Neural crest cell (in vitro differentiated cells): ENCODE measurements at regions not wholly inside any gene's neighbourhood (a gene's known extent, or its start where the extent isn't known, plus 50 kb on each side); places are given as distances from the start of the nearest gene placed in this dataset.

ENCODE experiments used
- DNase-seq: peaks from one replicate; pipeline ENCODE4 v3.0.0; 2021; ENCODE audit warnings: low read depth, mixed read lengths, low spot score
- H3K27ac Mint-ChIP-seq: one replicate; pipeline ENCODE4 v1.8.0; 2021; ENCODE audit warnings: mild to moderate bottlenecking, mixed read lengths; ENCODE audit not compliant: unreplicated experiment
- H3K27me3 Mint-ChIP-seq: 2 replicates; pipeline ENCODE4 v1.8.0; 2021; ENCODE audit warnings: low read depth, mild to moderate bottlenecking, mixed read lengths
- H3K36me3 Mint-ChIP-seq: 2 replicates; pipeline ENCODE4 v1.8.0; 2021; ENCODE audit warnings: low read depth, mild to moderate bottlenecking, mixed read lengths
- H3K4me1 Mint-ChIP-seq: 2 replicates; pipeline ENCODE4 v1.8.0; 2021; ENCODE audit warnings: mixed read lengths
- H3K4me3 Mint-ChIP-seq: one replicate; pipeline ENCODE4 v1.8.0; 2021; ENCODE audit warnings: mild to moderate bottlenecking, mixed read lengths
- H3K9me3 Mint-ChIP-seq: 2 replicates; pipeline ENCODE4 v1.8.0; 2021; ENCODE audit warnings: mixed read lengths
- TF ChIP-seq, protein P1 (sequence below): fragments of 200-600 bp; sonication (generic); conservative IDR thresholded peaks from 2 replicates; pipeline ENCODE4 v1.5.0; 2021; ENCODE audit warnings: antibody characterized with exemption, mild to moderate bottlenecking

DNA sequence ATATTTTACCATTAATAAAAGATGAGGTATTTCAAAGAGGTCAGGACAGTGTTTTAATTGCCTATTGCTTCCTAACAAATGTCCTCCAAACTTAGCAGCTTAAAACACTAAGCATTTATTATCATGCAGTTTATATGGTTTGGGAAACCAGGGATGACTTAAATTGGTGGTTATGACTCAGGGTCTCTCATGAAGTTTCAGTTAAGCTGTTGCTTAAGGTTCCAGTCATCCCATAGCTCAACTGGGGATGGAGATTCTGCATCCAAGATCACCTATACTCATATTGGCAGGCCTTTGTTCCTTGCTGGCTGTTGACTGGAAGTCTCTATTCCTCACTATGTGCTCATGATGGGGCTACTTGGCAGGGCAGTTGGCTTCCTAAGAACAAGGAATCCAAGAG, 1329.9 kb upstream of the GOT2 start:
- Mint-ChIP-seq H3K27me3 (peaks cover 7% of the 10 kb centered on the region), H3K9me3 (no peaks in the 10 kb centered on the region), H3K27ac (no peak overlapping the region), H3K4me1 (no peaks in the 10 kb centered on the region), H3K36me3 (no peaks in the 10 kb centered on the region), H3K4me3 (no peak overlapping the region)
- TF ChIP-seq, protein P1, sequence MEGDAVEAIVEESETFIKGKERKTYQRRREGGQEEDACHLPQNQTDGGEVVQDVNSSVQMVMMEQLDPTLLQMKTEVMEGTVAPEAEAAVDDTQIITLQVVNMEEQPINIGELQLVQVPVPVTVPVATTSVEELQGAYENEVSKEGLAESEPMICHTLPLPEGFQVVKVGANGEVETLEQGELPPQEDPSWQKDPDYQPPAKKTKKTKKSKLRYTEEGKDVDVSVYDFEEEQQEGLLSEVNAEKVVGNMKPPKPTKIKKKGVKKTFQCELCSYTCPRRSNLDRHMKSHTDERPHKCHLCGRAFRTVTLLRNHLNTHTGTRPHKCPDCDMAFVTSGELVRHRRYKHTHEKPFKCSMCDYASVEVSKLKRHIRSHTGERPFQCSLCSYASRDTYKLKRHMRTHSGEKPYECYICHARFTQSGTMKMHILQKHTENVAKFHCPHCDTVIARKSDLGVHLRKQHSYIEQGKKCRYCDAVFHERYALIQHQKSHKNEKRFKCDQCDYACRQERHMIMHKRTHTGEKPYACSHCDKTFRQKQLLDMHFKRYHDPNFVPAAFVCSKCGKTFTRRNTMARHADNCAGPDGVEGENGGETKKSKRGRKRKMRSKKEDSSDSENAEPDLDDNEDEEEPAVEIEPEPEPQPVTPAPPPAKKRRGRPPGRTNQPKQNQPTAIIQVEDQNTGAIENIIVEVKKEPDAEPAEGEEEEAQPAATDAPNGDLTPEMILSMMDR, result no peak
- no peak for DNase-seq

DNA sequence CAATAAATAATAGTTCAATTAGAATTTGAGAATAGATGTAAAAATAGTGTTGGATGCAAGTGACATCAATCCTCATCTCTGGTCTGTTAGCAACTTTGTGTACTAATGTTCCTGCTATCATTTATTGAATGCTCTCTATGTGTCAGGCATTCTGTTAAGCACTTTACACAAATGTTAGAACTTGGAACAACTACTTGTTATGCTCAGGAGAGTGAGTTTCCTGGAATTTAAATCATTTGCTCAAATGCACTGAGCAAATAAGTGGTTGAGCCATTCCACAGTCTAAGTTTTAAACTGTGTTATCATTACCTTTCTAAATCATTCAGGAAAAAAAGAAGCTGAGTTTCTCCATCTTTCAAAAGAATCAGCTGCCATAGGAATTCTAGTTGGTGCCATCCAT, 1327.3 kb upstream of the GOT2 start:
- Mint-ChIP-seq H3K9me3 (no peaks in the 10 kb centered on the region), H3K4me1 (no peaks in the 10 kb centered on the region), H3K27me3 (peaks cover 7% of the 10 kb centered on the region), H3K4me3 (no peak overlapping the region), H3K36me3 (no peaks in the 10 kb centered on the region), H3K27ac (no peak overlapping the region)
- TF ChIP-seq, protein P1, result no peak
- DNase-seq, result no peak

DNA sequence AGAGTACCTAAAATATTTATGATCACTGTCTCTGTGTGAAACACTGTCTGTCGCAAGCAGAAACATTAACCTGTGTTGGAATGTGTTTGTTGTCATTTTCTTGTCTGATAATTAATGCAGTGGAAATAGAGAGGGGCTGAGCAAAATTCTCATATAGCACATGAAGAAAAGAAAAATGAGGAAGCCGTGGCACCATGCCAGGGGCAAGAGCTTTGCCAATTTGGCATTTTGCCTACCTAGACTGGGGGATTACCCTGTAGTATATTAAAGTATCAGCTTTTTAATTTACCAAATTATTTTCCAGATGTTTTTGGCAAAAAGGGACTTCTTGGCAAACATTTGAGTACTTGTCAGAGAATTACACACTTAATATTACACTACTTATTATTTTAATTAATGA, 1326.6 kb upstream of the GOT2 start:
- Mint-ChIP-seq H3K4me3 (no peak overlapping the region), H3K27me3 (peaks cover 7% of the 10 kb centered on the region), H3K4me1 (no peaks in the 10 kb centered on the region), H3K9me3 (no peaks in the 10 kb centered on the region), H3K27ac (no peak overlapping the region), H3K36me3 (no peaks in the 10 kb centered on the region)
- DNase-seq, result no peak
- TF ChIP-seq, protein P1, result no peak

DNA sequence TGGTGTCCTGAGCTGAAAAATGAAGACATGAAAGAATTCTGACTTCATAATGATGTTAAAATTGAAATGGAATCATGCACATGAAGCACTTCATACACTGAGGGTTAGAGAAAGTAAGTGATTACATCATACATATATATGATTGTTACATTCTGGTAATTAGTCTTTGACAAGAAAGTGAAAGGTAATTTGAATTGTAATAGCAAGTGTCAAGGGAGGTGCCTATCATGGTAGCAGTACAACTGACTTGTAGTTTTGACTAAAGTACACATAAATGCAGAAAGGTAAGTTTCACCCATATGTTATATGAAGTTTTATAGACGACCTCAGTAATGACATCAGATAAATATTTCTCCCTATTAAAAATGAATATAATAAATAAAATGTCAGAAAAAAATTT, 1325.0 kb upstream of the GOT2 start:
- Mint-ChIP-seq H3K27me3 (peaks cover 7% of the 10 kb centered on the region), H3K9me3 (no peaks in the 10 kb centered on the region), H3K4me1 (no peaks in the 10 kb centered on the region), H3K27ac (no peak overlapping the region), H3K36me3 (no peaks in the 10 kb centered on the region), H3K4me3 (no peak overlapping the region)
- DNase-seq, result no peak
- TF ChIP-seq, protein P1, result no peak

DNA sequence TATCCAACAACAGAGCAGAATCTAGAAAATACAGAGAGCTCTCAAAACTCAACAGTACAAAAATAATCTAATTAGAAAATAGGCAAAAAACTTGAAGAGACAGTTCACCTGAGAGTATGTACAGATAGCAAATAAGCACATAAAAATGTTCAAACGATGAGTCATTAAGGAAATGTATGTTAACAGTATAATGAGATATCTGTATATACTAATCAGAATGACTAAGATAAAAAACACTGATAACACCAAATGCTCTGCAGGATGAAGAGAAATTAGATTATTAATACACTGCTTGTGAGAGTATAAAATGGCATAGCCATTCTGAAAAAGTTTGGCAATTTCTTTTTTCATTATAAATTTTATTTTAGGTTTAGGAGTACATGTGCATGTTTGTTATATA, 1307.6 kb upstream of the GOT2 start:
- no peak for DNase-seq
- Mint-ChIP-seq H3K4me3 (no peak overlapping the region), H3K36me3 (no peaks in the 10 kb centered on the region), H3K27me3 (no peaks in the 10 kb centered on the region), H3K9me3 (peaks cover 3% of the 10 kb centered on the region), H3K4me1 (no peaks in the 10 kb centered on the region), H3K27ac (no peak overlapping the region)
- TF ChIP-seq, protein P1, result no peak

DNA sequence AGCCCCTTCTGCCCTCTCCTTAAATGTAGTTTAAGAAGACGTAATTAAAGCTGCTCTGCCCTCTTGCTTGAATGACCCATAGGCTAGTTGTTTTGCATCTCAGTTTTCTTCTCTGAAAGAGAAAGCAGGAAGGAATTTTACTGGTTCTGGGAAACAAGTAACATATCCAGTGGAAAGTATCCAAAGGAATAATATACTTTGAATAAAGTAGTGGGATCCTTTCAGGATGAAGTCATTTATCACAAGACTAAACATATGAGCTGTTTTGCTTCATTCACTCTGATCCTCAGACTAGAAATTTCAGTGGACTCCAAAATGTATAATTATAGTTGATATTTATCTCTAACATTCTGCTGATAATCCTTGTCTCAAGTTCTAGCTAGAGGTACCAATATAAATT, 1297.6 kb upstream of the GOT2 start:
- no peak overlapping the region for H3K27ac Mint-ChIP-seq
- no peaks in the 10 kb centered on the region for H3K36me3 Mint-ChIP-seq
- peaks cover 8% of the 10 kb centered on the region for H3K9me3 Mint-ChIP-seq
- TF ChIP-seq, protein P1, result no peak
- DNase-seq, result no peak
- H3K4me1 Mint-ChIP-seq, result no peaks in the 10 kb centered on the region
- H3K27me3 Mint-ChIP-seq, result no peaks in the 10 kb centered on the region
- H3K4me3 Mint-ChIP-seq, result no peak overlapping the region
